ENCODE measurements at regions not wholly inside any gene's neighbourhood (a gene's known extent, or its start where the extent isn't known, plus 50 kb on each side); places are given as distances from the start of the nearest gene placed in this dataset.

- TF ChIP-seq EZH2 (IDR thresholded peaks at IDR 0.05; ENCODE audit: borderline replicate concordance, low read depth, low read length, severe bottlenecking) (no peak), CTCF (IDR thresholded peaks at IDR 0.05; ENCODE audit: borderline replicate concordance, extremely low read depth, low read length, poor library complexity, severe bottlenecking) (no peak)
- Histone ChIP-seq H3K79me2 (ENCODE audit: insufficient read depth, low read length) (no peaks in the 10 kb centered on the region), H3K9me3 (ENCODE audit: insufficient read depth, low read length, severe bottlenecking) (peaks cover 11% of the 10 kb centered on the region), H3K9ac (ENCODE audit: low read depth, low read length) (no peak overlapping the region), H3K27me3 (ENCODE audit: insufficient read depth, low read length, poor library complexity) (no peaks in the 10 kb centered on the region), H3K4me3 (ENCODE audit: low read depth in 1 of 2, low read length in 2 of 2) (no peak overlapping the region), H3K27ac (ENCODE audit: low read length) (no peak overlapping the region), H3K4me1 (ENCODE audit: insufficient read depth, low read length) (no peaks in the 10 kb centered on the region), H4K20me1 (ENCODE audit: insufficient read depth, low read length) (no peaks in the 10 kb centered on the region), H2AFZ (ENCODE audit: low read depth, low read length) (no peak overlapping the region), H3K4me2 (ENCODE audit: insufficient read depth, low read length) (no peak overlapping the region), H3K36me3 (ENCODE audit: insufficient read depth, low read length) (no peaks in the 10 kb centered on the region)
- ATAC-seq (ENCODE audit: insufficient read depth, low read depth) (no peak), DNase-seq (no peak)
Observed at GRCh38 chr7:155195939-155196523, 101.6 kb upstream of the INSIG1 start.

GRCh38 chr7:155198196-155198892 is 99.3 kb upstream of the INSIG1 start:
- no peaks in the 10 kb centered on the region for H3K27me3 ChIP-seq (ENCODE audit: insufficient read depth, low read length, poor library complexity)
- TF ChIP-seq EZH2 (IDR thresholded peaks at IDR 0.05; ENCODE audit: borderline replicate concordance, low read depth, low read length, severe bottlenecking) (no peak), CTCF (IDR thresholded peaks at IDR 0.05; ENCODE audit: borderline replicate concordance, extremely low read depth, low read length, poor library complexity, severe bottlenecking) (no peak)
- H3K4me3 ChIP-seq (ENCODE audit: low read depth in 1 of 2, low read length in 2 of 2): no peak overlapping the region
- peaks cover 10% of the 10 kb centered on the region for H3K9me3 ChIP-seq (ENCODE audit: insufficient read depth, low read length, severe bottlenecking)
- no peaks in the 10 kb centered on the region for H4K20me1 ChIP-seq (ENCODE audit: insufficient read depth, low read length)
- no peaks in the 10 kb centered on the region for H3K36me3 ChIP-seq (ENCODE audit: insufficient read depth, low read length)
- no peak overlapping the region for H3K4me2 ChIP-seq (ENCODE audit: insufficient read depth, low read length)
- no peak overlapping the region for H3K9ac ChIP-seq (ENCODE audit: low read depth, low read length)
- no peak overlapping the region for H2AFZ ChIP-seq (ENCODE audit: low read depth, low read length)
- ATAC-seq (ENCODE audit: insufficient read depth, low read depth) (no peak), DNase-seq (no peak)
- no peaks in the 10 kb centered on the region for H3K79me2 ChIP-seq (ENCODE audit: insufficient read depth, low read length)
- peaks cover 8% of the 10 kb centered on the region for H3K4me1 ChIP-seq (ENCODE audit: insufficient read depth, low read length)
- no peak overlapping the region for H3K27ac ChIP-seq (ENCODE audit: low read length)

- H3K9me3 ChIP-seq (ENCODE audit: insufficient read depth, low read length, severe bottlenecking): peaks cover 10% of the 10 kb centered on the region
- no peaks in the 10 kb centered on the region for H3K27me3 ChIP-seq (ENCODE audit: insufficient read depth, low read length, poor library complexity)
- H4K20me1 ChIP-seq (ENCODE audit: insufficient read depth, low read length): no peaks in the 10 kb centered on the region
- H3K36me3 ChIP-seq (ENCODE audit: insufficient read depth, low read length): no peaks in the 10 kb centered on the region
- DNase-seq: no peak
- H3K27ac ChIP-seq (ENCODE audit: low read length): no peak overlapping the region
- H3K4me1 ChIP-seq (ENCODE audit: insufficient read depth, low read length): peaks cover 17% of the 10 kb centered on the region
- no peak overlapping the region for H3K9ac ChIP-seq (ENCODE audit: low read depth, low read length)
- H2AFZ ChIP-seq (ENCODE audit: low read depth, low read length): no peak overlapping the region
- ATAC-seq (ENCODE audit: insufficient read depth, low read depth): no peak
- no peak for TF ChIP-seq EZH2 (IDR thresholded peaks at IDR 0.05; ENCODE audit: borderline replicate concordance, low read depth, low read length, severe bottlenecking)
- TF ChIP-seq CTCF (IDR thresholded peaks at IDR 0.05; ENCODE audit: borderline replicate concordance, extremely low read depth, low read length, poor library complexity, severe bottlenecking): no peak
- no peaks in the 10 kb centered on the region for H3K79me2 ChIP-seq (ENCODE audit: insufficient read depth, low read length)
- H3K4me2 ChIP-seq (ENCODE audit: insufficient read depth, low read length): no peak overlapping the region
- no peak overlapping the region for H3K4me3 ChIP-seq (ENCODE audit: low read depth in 1 of 2, low read length in 2 of 2)
Observed at GRCh38 chr7:155198901-155199845, 98.5 kb upstream of the INSIG1 start.
